ENCODE measurements at regions not wholly inside any gene's neighbourhood (a gene's known extent, or its start where the extent isn't known, plus 50 kb on each side); places are given as distances from the start of the nearest gene placed in this dataset.

DNA sequence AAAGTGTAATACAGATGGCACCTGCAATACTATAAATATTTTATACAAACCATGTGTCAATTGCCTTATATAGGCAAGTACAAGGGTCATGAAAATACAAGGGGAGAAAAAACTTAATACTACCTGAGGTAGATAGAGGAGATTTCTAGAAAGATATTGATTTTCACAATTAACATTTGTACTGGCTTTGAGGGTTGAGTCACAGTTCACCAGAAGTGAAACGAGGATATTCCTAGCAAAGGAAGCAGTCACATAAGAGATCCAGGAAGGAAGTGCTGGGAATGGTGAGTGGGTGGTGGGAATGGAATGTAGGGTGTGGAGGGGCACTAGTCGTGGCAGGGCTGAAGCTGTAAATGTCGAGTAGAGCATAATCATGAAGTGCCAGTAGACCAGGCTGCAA, 108.7 kb downstream of the P2RY1 start:
- TF ChIP-seq, protein P1, sequence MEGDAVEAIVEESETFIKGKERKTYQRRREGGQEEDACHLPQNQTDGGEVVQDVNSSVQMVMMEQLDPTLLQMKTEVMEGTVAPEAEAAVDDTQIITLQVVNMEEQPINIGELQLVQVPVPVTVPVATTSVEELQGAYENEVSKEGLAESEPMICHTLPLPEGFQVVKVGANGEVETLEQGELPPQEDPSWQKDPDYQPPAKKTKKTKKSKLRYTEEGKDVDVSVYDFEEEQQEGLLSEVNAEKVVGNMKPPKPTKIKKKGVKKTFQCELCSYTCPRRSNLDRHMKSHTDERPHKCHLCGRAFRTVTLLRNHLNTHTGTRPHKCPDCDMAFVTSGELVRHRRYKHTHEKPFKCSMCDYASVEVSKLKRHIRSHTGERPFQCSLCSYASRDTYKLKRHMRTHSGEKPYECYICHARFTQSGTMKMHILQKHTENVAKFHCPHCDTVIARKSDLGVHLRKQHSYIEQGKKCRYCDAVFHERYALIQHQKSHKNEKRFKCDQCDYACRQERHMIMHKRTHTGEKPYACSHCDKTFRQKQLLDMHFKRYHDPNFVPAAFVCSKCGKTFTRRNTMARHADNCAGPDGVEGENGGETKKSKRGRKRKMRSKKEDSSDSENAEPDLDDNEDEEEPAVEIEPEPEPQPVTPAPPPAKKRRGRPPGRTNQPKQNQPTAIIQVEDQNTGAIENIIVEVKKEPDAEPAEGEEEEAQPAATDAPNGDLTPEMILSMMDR (IDR thresholded peaks at IDR 0.05; ENCODE audit: low read depth, low read length) = no peak
- TF ChIP-seq EZH2phosphoT487 (IDR thresholded peaks at IDR 0.05; ENCODE audit: low read depth) = no peak
